GM12891 (cell line): ENCODE measurements at regions not wholly inside any gene's neighbourhood (a gene's known extent, or its start where the extent isn't known, plus 50 kb on each side); places are given as distances from the start of the nearest gene placed in this dataset.

ENCODE experiments used
- DNase-seq: peaks from one replicate; pipeline ENCODE4 v3.0.0; 2011; ENCODE audit warnings: low spot score; ENCODE audit not compliant: insufficient read length
- FAIRE-seq: peaks from 2 replicates; lab custom pipeline; 2011; peaks lifted over from hg19 to GRCh38; lab: Jason Lieb, UNC
- PAX5 ChIP-seq: IDR thresholded peaks from 2 replicates; pipeline ENCODE4 v1.6.1; 2011; ENCODE audit warnings: low read length, moderate library complexity, mild to moderate bottlenecking; ENCODE audit not compliant: insufficient read depth, severe bottlenecking
- POLR2A ChIP-seq: IDR thresholded peaks from 2 replicates; pipeline ENCODE4 v1.6.1; 2011; ENCODE audit warnings: low read depth, low read length, control low read depth
- POLR2AphosphoS5 ChIP-seq: IDR thresholded peaks from 2 replicates; pipeline ENCODE4 v1.6.1; 2011; ENCODE audit warnings: low read depth, low read length, control low read depth
- POU2F2 ChIP-seq: IDR thresholded peaks from 2 replicates; pipeline ENCODE4 v1.6.1; 2011; ENCODE audit warnings: low read depth, mild to moderate bottlenecking, control low read depth, low read length, moderate library complexity
- SPI1 ChIP-seq: IDR thresholded peaks from 2 replicates; pipeline ENCODE4 v1.6.1; 2011; ENCODE audit warnings: low read depth, low read length, control low read depth
- TAF1 ChIP-seq: IDR thresholded peaks from 2 replicates; pipeline ENCODE4 v1.6.1; 2011; ENCODE audit warnings: low read depth, low read length, control low read depth

GRCh38 chr4:81921751-81922159 is 450.0 kb upstream of the RASGEF1B start:
- TF ChIP-seq POLR2A (no peak), POLR2AphosphoS5 (no peak), SPI1 (no peak), PAX5 (no peak), POU2F2 (no peak), TAF1 (no peak)
- FAIRE-seq, result no peak
- DNase-seq, result no peak

GRCh38 chr4:81919810-81920209 is 448.1 kb upstream of the RASGEF1B start:
- FAIRE-seq, result no peak
- TF ChIP-seq POU2F2 (no peak), SPI1 (no peak), TAF1 (no peak), POLR2A (no peak), PAX5 (no peak)
- DNase-seq, result no peak

DNA sequence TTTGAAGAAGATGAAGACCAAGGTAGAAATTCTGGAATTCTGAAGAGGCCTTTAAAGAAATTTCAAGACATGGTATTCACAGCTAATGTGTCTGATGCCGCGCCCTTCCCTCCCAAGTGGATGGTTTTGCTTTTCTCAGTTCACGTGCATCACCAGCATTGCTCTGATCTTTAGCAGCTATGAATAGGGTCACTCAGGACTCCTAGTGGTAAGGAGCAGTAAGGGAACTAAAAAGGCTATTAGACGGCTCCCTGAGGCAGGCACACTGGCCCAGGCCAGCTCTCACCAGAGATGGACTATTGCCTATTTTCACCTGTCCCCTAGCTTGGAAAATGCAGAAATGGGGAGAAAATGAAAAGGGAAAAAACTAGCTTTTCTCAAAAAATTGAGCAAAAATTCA is 447.5 kb upstream of the RASGEF1B start:
- TF ChIP-seq POLR2A (no peak), POU2F2 (no peak), SPI1 (no peak)
- FAIRE-seq (no peak), DNase-seq (no peak)

- DNase-seq, result no peak
- no peak for FAIRE-seq
- no peak for TF ChIP-seq SPI1
- TF ChIP-seq POLR2AphosphoS5, result no peak
- TF ChIP-seq PAX5, result no peak
- no peak for TF ChIP-seq POU2F2
- TF ChIP-seq POLR2A, result no peak
- no peak for TF ChIP-seq TAF1
Observed at GRCh38 chr4:81915430-81915829, 443.7 kb upstream of the RASGEF1B start.

- FAIRE-seq (no peak), DNase-seq (no peak)
- TF ChIP-seq POLR2A (no peak), POLR2AphosphoS5 (no peak), SPI1 (no peak), TAF1 (no peak), POU2F2 (no peak), PAX5 (no peak)
Observed at GRCh38 chr4:81914623-81915022, 442.9 kb upstream of the RASGEF1B start.

- DNase-seq (peak; percentile 8), FAIRE-seq (peak; percentile 87)
Observed at GRCh38 chr4:81913427-81913879, 441.7 kb upstream of the RASGEF1B start.

GRCh38 chr4:81912376-81913030 is 440.8 kb upstream of the RASGEF1B start:
- no peak for DNase-seq
- no peak for FAIRE-seq
- TF ChIP-seq POLR2AphosphoS5 (no peak), POLR2A (no peak), TAF1 (no peak), POU2F2 (no peak), PAX5 (no peak), SPI1 (no peak)

More at GRCh38 chr4:81913427-81913879, 441.7 kb upstream of the RASGEF1B start:
- TF ChIP-seq TAF1, result no peak
- no peak for TF ChIP-seq POU2F2
- no peak for TF ChIP-seq PAX5
- no peak for TF ChIP-seq SPI1

GRCh38 chr4:81906905-81907304 is 435.2 kb upstream of the RASGEF1B start:
- TF ChIP-seq TAF1, result no peak
- no peak for TF ChIP-seq POLR2A
- no peak for TF ChIP-seq SPI1
- no peak for TF ChIP-seq POU2F2
- TF ChIP-seq PAX5, result no peak
- TF ChIP-seq POLR2AphosphoS5, result no peak
- no peak for FAIRE-seq
- no peak for DNase-seq

DNA sequence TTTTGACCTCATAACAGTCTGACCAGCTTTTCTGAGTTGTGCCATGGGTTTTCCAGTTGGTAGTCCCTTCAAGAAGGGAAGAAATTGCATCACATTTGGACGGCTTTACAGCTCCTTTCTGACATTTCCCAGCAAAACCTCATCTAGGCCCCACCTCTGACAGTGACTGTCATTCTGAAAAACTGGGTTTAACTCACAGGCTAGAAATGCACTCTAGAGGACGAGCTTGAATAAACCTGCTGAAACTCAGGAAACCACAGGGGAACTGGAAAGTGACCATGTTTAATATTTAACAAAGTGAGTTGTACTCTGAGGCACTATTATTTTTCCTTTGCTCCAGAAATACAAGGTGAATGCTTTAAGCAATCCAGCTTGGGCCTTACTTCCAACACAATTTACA is 434.3 kb upstream of the RASGEF1B start:
- no peak for DNase-seq
- TF ChIP-seq TAF1 (no peak), POLR2AphosphoS5 (no peak), PAX5 (no peak), SPI1 (no peak), POLR2A (no peak), POU2F2 (no peak)
- no peak for FAIRE-seq

GRCh38 chr4:81904121-81904520 is 432.4 kb upstream of the RASGEF1B start:
- TF ChIP-seq SPI1 (no peak), POU2F2 (no peak), POLR2A (no peak), POLR2AphosphoS5 (no peak), PAX5 (no peak)
- DNase-seq, result no peak
- no peak for FAIRE-seq
